Thyroid gland (tissue), 4 donors: ENCODE measurements at regions not wholly inside any gene's neighbourhood (a gene's known extent, or its start where the extent isn't known, plus 50 kb on each side); places are given as distances from the start of the nearest gene placed in this dataset.
"Not testable (repeated sequence)": the region's sequence is repeated elsewhere in the genome, so short reads cannot be mapped to it uniquely, and the experiment has no call there.

ENCODE experiments used
- DNase-seq, 2 donors: peaks; one replicate each; pipeline ENCODE4 v3.0.0-alpha.2; 2019
- H3K27ac ChIP-seq, 3 donors: fragments of 200-600 bp; sonication (generic); 1 replicate in 2 of 3; 2 replicates in 1 of 3; pipeline ENCODE4 v1.5.1; 2016 to 2019; ENCODE audit warnings: mild to moderate bottlenecking in 1 of 3, moderate library complexity in 1 of 3
- H3K27me3 ChIP-seq: fragments of 200-600 bp; sonication (generic); one replicate; pipeline ENCODE4 v1.5.1; 2019
- H3K36me3 ChIP-seq, 2 donors: fragments of 200-600 bp; sonication (generic); one replicate each; pipeline ENCODE4 v1.5.1; 2016 to 2019
- H3K4me1 ChIP-seq, 2 donors: fragments of 200-600 bp; sonication (generic); one replicate each; pipeline ENCODE4 v1.5.1; 2017 to 2019
- H3K4me3 ChIP-seq, 3 donors: fragments of 200-600 bp; sonication (generic); replicated peaks in 1 of 3; 1 replicate in 2 of 3; 2 replicates in 1 of 3; pipeline ENCODE4 v1.5.1; 2016; ENCODE audit warnings: mild to moderate bottlenecking in 1 of 3
- H3K9me3 ChIP-seq: fragments of 200-600 bp; sonication (generic); one replicate; pipeline ENCODE4 v1.5.1; 2017
- CTCF ChIP-seq, 6 experiments: fragments of 200-600 bp in 3 of 6; fragments of 450-650 bp in 3 of 6; sonication (generic) in 3 of 6; IDR thresholded peaks; one replicate each; pipeline ENCODE4 v1.5.1; 2016 to 2019; ENCODE audit warnings: antibody characterized with exemption in 6 of 6, mild to moderate bottlenecking in 2 of 6, inconsistent platforms in 1 of 6, moderate library complexity in 1 of 6
- POLR2A ChIP-seq, 2 donors: fragments of 450-650 bp; IDR thresholded peaks; one replicate each; pipeline ENCODE4 v1.6.1; 2017; ENCODE audit warnings: antibody characterized with exemption in 2 of 2, mild to moderate bottlenecking in 2 of 2, moderate library complexity in 1 of 2
- WGBS, 2 donors: methylation state at CpG; one replicate each; pipeline ENCODE4 v1.1.5; 2017; 5-methylcytosine and 5-hydroxymethylcytosine counted together
- intact Hi-C: fragments of 100-400 bp; cut with DNase I; formaldehyde crosslinking; loops from one replicate; pipeline ENCODE4 v1.15.1; 2023

DNA sequence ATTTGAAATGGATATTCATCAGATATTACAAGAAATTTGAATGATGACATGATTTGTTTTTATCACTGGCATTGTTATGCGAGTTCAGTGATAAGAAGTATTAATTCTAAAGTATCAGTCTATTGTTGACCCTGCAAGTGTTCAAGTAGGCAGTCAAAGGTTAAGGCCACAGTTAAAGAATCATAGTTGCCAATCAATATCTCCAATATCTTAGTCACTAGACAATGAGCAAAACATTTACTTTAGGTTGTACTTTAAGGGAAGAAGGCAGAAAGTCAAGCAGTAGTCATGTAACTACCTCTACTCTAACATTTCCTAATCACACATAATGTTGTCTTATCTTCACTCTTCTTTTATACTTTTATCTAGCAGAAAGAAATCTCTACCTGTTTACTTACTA is 709.8 kb downstream of the PCDH17 start:
- H3K27ac ChIP-seq = no peak overlapping the region
- no peaks in the 10 kb centered on the region for H3K9me3 ChIP-seq
- intact Hi-C loops = no loop called here
- H3K36me3 ChIP-seq = no peaks in the 10 kb centered on the region
- no peak overlapping the region for H3K4me3 ChIP-seq
- TF ChIP-seq POLR2A (IDR thresholded peaks at IDR 0.05) (no peak), CTCF (IDR thresholded peaks at IDR 0.05) (no peak)
- WGBS, 2 donors = 89 to 91% methylated on average over 1 of the region's 1 CpG
- no peak for DNase-seq
- no peaks in the 10 kb centered on the region for H3K4me1 ChIP-seq
- H3K27me3 ChIP-seq = no peaks in the 10 kb centered on the region

DNA sequence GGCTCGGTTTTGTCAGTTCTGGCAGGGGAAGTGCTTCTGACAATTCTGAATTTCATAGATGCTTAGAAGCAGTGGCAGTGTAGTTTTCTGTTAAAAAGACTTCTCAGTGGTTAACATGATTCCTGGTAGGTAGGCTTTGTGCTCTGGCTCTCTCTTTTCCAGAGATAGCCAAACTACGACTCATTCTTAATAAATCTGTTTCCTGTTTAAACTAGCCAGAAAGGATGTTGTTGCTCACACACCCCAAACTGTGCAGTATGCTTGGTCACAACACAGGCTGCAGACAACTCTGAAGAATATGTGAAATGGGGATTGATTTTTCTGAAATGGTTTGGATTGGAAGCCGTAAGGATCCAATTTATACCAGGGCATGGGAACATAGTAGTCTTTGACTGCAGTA is 711.5 kb downstream of the PCDH17 start:
- TF ChIP-seq POLR2A (IDR thresholded peaks at IDR 0.05) = no peak
- no peak for TF ChIP-seq CTCF (IDR thresholded peaks at IDR 0.05)
- no peak for DNase-seq

GRCh38 chr13:58352100-58352499 is 720.6 kb downstream of the PCDH17 start:
- H3K27ac ChIP-seq, H3K9me3 ChIP-seq, H3K36me3 ChIP-seq, H3K4me1 ChIP-seq, intact Hi-C loops, H3K27me3 ChIP-seq, DNase-seq, H3K4me3 ChIP-seq: not testable (repeated sequence)
- WGBS, 2 donors = 91 to 94% methylated on average over 6 to 9 of the region's 9 CpGs

More for the DNA sequence above, 711.5 kb downstream of the PCDH17 start:
- WGBS, 2 donors = 68 to 80% methylated on average over 3 of the region's 3 CpGs
- no peak overlapping the region for H3K27ac ChIP-seq
- no peaks in the 10 kb centered on the region for H3K27me3 ChIP-seq
- intact Hi-C loops = no loop called here
- no peaks in the 10 kb centered on the region for H3K9me3 ChIP-seq
- H3K4me3 ChIP-seq = no peak overlapping the region
- no peaks in the 10 kb centered on the region for H3K4me1 ChIP-seq
- H3K36me3 ChIP-seq = no peaks in the 10 kb centered on the region

GRCh38 chr13:58369936-58370335 is 738.4 kb downstream of the PCDH17 start:
- intact Hi-C loops = no loop called here
- WGBS, 2 donors = 73 to 76% methylated on average over 5 of the region's 5 CpGs

GRCh38 chr13:58376349-58376748 is 744.8 kb downstream of the PCDH17 start:
- WGBS, 2 donors = 74 to 89% methylated on average over 1 of the region's 1 CpG
- no peaks in the 10 kb centered on the region for H3K9me3 ChIP-seq
- no peaks in the 10 kb centered on the region for H3K36me3 ChIP-seq
- no peaks in the 10 kb centered on the region for H3K27me3 ChIP-seq
- no peaks in the 10 kb centered on the region for H3K4me1 ChIP-seq
- no peak for DNase-seq
- intact Hi-C loops = no loop called here
- TF ChIP-seq CTCF (IDR thresholded peaks at IDR 0.05) = no peak
- no peak for TF ChIP-seq POLR2A (IDR thresholded peaks at IDR 0.05)
- no peak overlapping the region for H3K4me3 ChIP-seq
- H3K27ac ChIP-seq = no peak overlapping the region

More at GRCh38 chr13:58369936-58370335, 738.4 kb downstream of the PCDH17 start:
- DNase-seq = no peak
- Histone ChIP-seq H3K9me3 (no peaks in the 10 kb centered on the region), H3K4me3 (no peak overlapping the region), H3K27me3 (no peaks in the 10 kb centered on the region), H3K36me3 (no peaks in the 10 kb centered on the region), H3K4me1 (no peaks in the 10 kb centered on the region), H3K27ac (no peak overlapping the region)
- TF ChIP-seq CTCF (IDR thresholded peaks at IDR 0.05) (no peak), POLR2A (IDR thresholded peaks at IDR 0.05) (no peak)

GRCh38 chr13:58376775-58377174 is 745.2 kb downstream of the PCDH17 start:
- TF ChIP-seq POLR2A (IDR thresholded peaks at IDR 0.05) (no peak), CTCF (IDR thresholded peaks at IDR 0.05) (no peak)
- Histone ChIP-seq H3K4me3 (no peak overlapping the region), H3K36me3 (no peaks in the 10 kb centered on the region), H3K27ac (no peak overlapping the region), H3K4me1 (no peaks in the 10 kb centered on the region), H3K27me3 (no peaks in the 10 kb centered on the region), H3K9me3 (no peaks in the 10 kb centered on the region)
- no peak for DNase-seq
- 73 to 84% methylated on average over 5 of the region's 5 CpGs for WGBS, 2 donors
- intact Hi-C loops = no loop called here
